Central memory CD8-positive, alpha-beta T cell (primary cell): ENCODE measurements at regions not wholly inside any gene's neighbourhood (a gene's known extent, or its start where the extent isn't known, plus 50 kb on each side); places are given as distances from the start of the nearest gene placed in this dataset.
"Not testable (repeated sequence)": the region's sequence is repeated elsewhere in the genome, so short reads cannot be mapped to it uniquely, and the experiment has no call there.

Source experiments
- ATAC-seq: fragments of 150-1000 bp; cut with Tn5 transposase; replicated peaks from 2 replicates; pipeline ENCODE4 v1.10.0; 2022; ENCODE audit warnings: mild to moderate bottlenecking, moderate FRiP score, moderate number of reproducible peaks; ENCODE audit not compliant: poor library complexity, severe bottlenecking; ENCODE audit errors: extremely low read depth
- DNase-seq, 2 donors: peaks; one replicate each; pipeline ENCODE4 v3.0.0; 2021; ENCODE audit warnings: low spot score in 2 of 2
- H3K27ac Mint-ChIP-seq: one replicate; pipeline ENCODE4 v1.8.0; 2022; ENCODE audit warnings: low read depth, mild to moderate bottlenecking, moderate library complexity, mixed read lengths
- H3K27me3 Mint-ChIP-seq: one replicate; pipeline ENCODE4 v1.8.0; 2022; ENCODE audit warnings: mixed read lengths
- H3K36me3 Mint-ChIP-seq: one replicate; pipeline ENCODE4 v1.8.0; 2022; ENCODE audit warnings: mild to moderate bottlenecking, moderate library complexity, mixed read lengths; ENCODE audit not compliant: insufficient read depth
- H3K4me1 Mint-ChIP-seq: one replicate; pipeline ENCODE4 v1.8.0; 2022; ENCODE audit warnings: mixed read lengths
- H3K4me3 Mint-ChIP-seq: one replicate; pipeline ENCODE4 v1.8.0; 2022; ENCODE audit warnings: mild to moderate bottlenecking, moderate library complexity, mixed read lengths
- H3K9me3 Mint-ChIP-seq: one replicate; pipeline ENCODE4 v1.8.0; 2022; ENCODE audit warnings: mixed read lengths

GRCh38 chr6:19725436-19725835 lies 111.7 kb upstream of the ID4 start:
- H3K27me3 Mint-ChIP-seq, H3K4me3 Mint-ChIP-seq, DNase-seq, H3K36me3 Mint-ChIP-seq, H3K4me1 Mint-ChIP-seq, ATAC-seq, H3K27ac Mint-ChIP-seq: not testable (repeated sequence)
- peaks cover 11% of the 10 kb centered on the region for H3K9me3 Mint-ChIP-seq

GRCh38 chr6:19731282-19731681 lies 105.9 kb upstream of the ID4 start:
- no peak for DNase-seq

GRCh38 chr6:19734061-19734460 lies 103.1 kb upstream of the ID4 start:
- DNase-seq (no peak), ATAC-seq (no peak)
- H3K9me3 Mint-ChIP-seq: peaks cover 11% of the 10 kb centered on the region
- H3K27ac Mint-ChIP-seq: no peak overlapping the region
- H3K4me3 Mint-ChIP-seq: no peak overlapping the region
- no peaks in the 10 kb centered on the region for H3K27me3 Mint-ChIP-seq
- no peaks in the 10 kb centered on the region for H3K4me1 Mint-ChIP-seq
- peaks cover 2% of the 10 kb centered on the region for H3K36me3 Mint-ChIP-seq

More at GRCh38 chr6:19731282-19731681, 105.9 kb upstream of the ID4 start:
- Mint-ChIP-seq H3K27ac (no peak overlapping the region), H3K36me3 (peaks cover 2% of the 10 kb centered on the region), H3K9me3 (peaks cover 16% of the 10 kb centered on the region), H3K4me1 (no peaks in the 10 kb centered on the region), H3K27me3 (no peaks in the 10 kb centered on the region), H3K4me3 (no peak overlapping the region)
- ATAC-seq: no peak

- ATAC-seq: no peak
- no peak overlapping the region for H3K4me3 Mint-ChIP-seq
- H3K9me3 Mint-ChIP-seq: peaks cover 11% of the 10 kb centered on the region
- no peak for DNase-seq
- H3K27ac Mint-ChIP-seq: no peak overlapping the region
- H3K36me3 Mint-ChIP-seq: peaks cover 2% of the 10 kb centered on the region
- H3K27me3 Mint-ChIP-seq: no peaks in the 10 kb centered on the region
- no peaks in the 10 kb centered on the region for H3K4me1 Mint-ChIP-seq
Measured at GRCh38 chr6:19734519-19734918, 102.7 kb upstream of the ID4 start.

- Mint-ChIP-seq H3K27me3 (no peaks in the 10 kb centered on the region), H3K9me3 (peaks cover 11% of the 10 kb centered on the region), H3K4me3 (no peak overlapping the region), H3K27ac (no peak overlapping the region), H3K36me3 (peaks cover 2% of the 10 kb centered on the region), H3K4me1 (no peaks in the 10 kb centered on the region)
- ATAC-seq (no peak), DNase-seq (no peak)
Measured at GRCh38 chr6:19736066-19736465, 101.1 kb upstream of the ID4 start.

GRCh38 chr6:19738010-19738409 lies 99.2 kb upstream of the ID4 start:
- H3K4me3 Mint-ChIP-seq: no peak overlapping the region
- DNase-seq: no peak
- no peaks in the 10 kb centered on the region for H3K27me3 Mint-ChIP-seq
- no peak for ATAC-seq
- H3K27ac Mint-ChIP-seq: no peak overlapping the region
- H3K9me3 Mint-ChIP-seq: peaks cover 6% of the 10 kb centered on the region
- H3K36me3 Mint-ChIP-seq: peaks cover 2% of the 10 kb centered on the region
- H3K4me1 Mint-ChIP-seq: no peaks in the 10 kb centered on the region

GRCh38 chr6:19749722-19750121 lies 87.4 kb upstream of the ID4 start:
- Mint-ChIP-seq H3K36me3 (no peaks in the 10 kb centered on the region), H3K4me1 (no peaks in the 10 kb centered on the region), H3K27me3 (no peaks in the 10 kb centered on the region), H3K9me3 (peaks cover 5% of the 10 kb centered on the region), H3K4me3 (no peak overlapping the region), H3K27ac (no peak overlapping the region)
- no peak for ATAC-seq
- no peak for DNase-seq

- ATAC-seq: no peak
- H3K4me3 Mint-ChIP-seq: no peak overlapping the region
- no peak overlapping the region for H3K27ac Mint-ChIP-seq
- H3K4me1 Mint-ChIP-seq: no peaks in the 10 kb centered on the region
- peaks cover 5% of the 10 kb centered on the region for H3K9me3 Mint-ChIP-seq
- no peaks in the 10 kb centered on the region for H3K27me3 Mint-ChIP-seq
- no peak for DNase-seq
- no peaks in the 10 kb centered on the region for H3K36me3 Mint-ChIP-seq
Measured at GRCh38 chr6:19752746-19753145, 84.4 kb upstream of the ID4 start.

- no peaks in the 10 kb centered on the region for H3K4me1 Mint-ChIP-seq
- no peak for DNase-seq
- H3K27me3 Mint-ChIP-seq: no peaks in the 10 kb centered on the region
- ATAC-seq: no peak
- no peak overlapping the region for H3K4me3 Mint-ChIP-seq
- no peaks in the 10 kb centered on the region for H3K36me3 Mint-ChIP-seq
- H3K9me3 Mint-ChIP-seq: peaks cover 5% of the 10 kb centered on the region
- no peak overlapping the region for H3K27ac Mint-ChIP-seq
Measured at GRCh38 chr6:19753826-19754225, 83.3 kb upstream of the ID4 start.

- Mint-ChIP-seq H3K4me1 (no peaks in the 10 kb centered on the region), H3K27ac (no peak overlapping the region), H3K9me3 (peaks cover 5% of the 10 kb centered on the region), H3K36me3 (no peaks in the 10 kb centered on the region), H3K27me3 (no peaks in the 10 kb centered on the region), H3K4me3 (no peak overlapping the region)
- no peak for ATAC-seq
- DNase-seq: no peak
Measured at GRCh38 chr6:19754686-19755085, 82.5 kb upstream of the ID4 start.

- no peaks in the 10 kb centered on the region for H3K27me3 Mint-ChIP-seq
- no peaks in the 10 kb centered on the region for H3K4me1 Mint-ChIP-seq
- H3K4me3 Mint-ChIP-seq: no peak overlapping the region
- H3K36me3 Mint-ChIP-seq: no peaks in the 10 kb centered on the region
- DNase-seq: no peak
- no peak for ATAC-seq
- peaks cover 4% of the 10 kb centered on the region for H3K9me3 Mint-ChIP-seq
- no peak overlapping the region for H3K27ac Mint-ChIP-seq
Measured at GRCh38 chr6:19755181-19755580, 82.0 kb upstream of the ID4 start.

- DNase-seq (no peak), ATAC-seq (no peak)
- Mint-ChIP-seq H3K4me1 (no peaks in the 10 kb centered on the region), H3K36me3 (no peaks in the 10 kb centered on the region), H3K4me3 (no peak overlapping the region), H3K9me3 (no peaks in the 10 kb centered on the region), H3K27ac (no peak overlapping the region), H3K27me3 (no peaks in the 10 kb centered on the region)
Measured at GRCh38 chr6:19757036-19757435, 80.1 kb upstream of the ID4 start.

- Mint-ChIP-seq H3K27ac (no peak overlapping the region), H3K36me3 (no peaks in the 10 kb centered on the region), H3K4me3 (no peak overlapping the region), H3K9me3 (no peaks in the 10 kb centered on the region), H3K27me3 (no peaks in the 10 kb centered on the region), H3K4me1 (no peaks in the 10 kb centered on the region)
- ATAC-seq (no peak), DNase-seq (no peak)
Measured at GRCh38 chr6:19759117-19759880, 77.9 kb upstream of the ID4 start.
